Uterus (tissue), 3 donors: ENCODE measurements at regions not wholly inside any gene's neighbourhood (a gene's known extent, or its start where the extent isn't known, plus 50 kb on each side); places are given as distances from the start of the nearest gene placed in this dataset.

Experiments used
- DNase-seq, 2 donors: peaks; one replicate each; pipeline ENCODE4 v3.0.0-alpha.2; 2019 to 2020
- H3K27ac ChIP-seq, 2 donors: fragments of 200-600 bp; sonication (generic); 1 replicate in 1 of 2; 2 replicates in 1 of 2; pipeline ENCODE4 v1.5.1; 2016 to 2018
- H3K27me3 ChIP-seq, 2 donors: fragments of 200-600 bp; sonication (generic); one replicate each; pipeline ENCODE4 v1.5.1; 2018 to 2019; ENCODE audit warnings: control low read depth in 1 of 2
- H3K36me3 ChIP-seq, 2 donors: fragments of 200-600 bp; sonication (generic); one replicate each; pipeline ENCODE4 v1.5.1; 2019; ENCODE audit warnings: control low read depth in 1 of 2
- H3K4me1 ChIP-seq, 2 donors: fragments of 200-600 bp; sonication (generic); one replicate each; pipeline ENCODE4 v1.5.1; 2018 to 2019; ENCODE audit warnings: control low read depth in 1 of 2
- H3K4me3 ChIP-seq, 2 donors: fragments of 200-600 bp; sonication (generic); 1 replicate in 1 of 2; 2 replicates in 1 of 2; pipeline ENCODE4 v1.5.1; 2018 to 2019; ENCODE audit warnings: mild to moderate bottlenecking in 1 of 2
- H3K9me3 ChIP-seq, 2 donors: fragments of 200-600 bp; sonication (generic); one replicate each; pipeline ENCODE4 v1.5.1; 2019; ENCODE audit warnings: control low read depth in 1 of 2
- CTCF ChIP-seq, 4 experiments: fragments of 200-600 bp in 2 of 4; fragments of 450-650 bp in 2 of 4; sonication (generic) in 2 of 4; IDR thresholded peaks; one replicate each; pipeline ENCODE4 v1.5.1; 2016 to 2019; ENCODE audit warnings: antibody characterized with exemption in 4 of 4, mild to moderate bottlenecking in 2 of 4, moderate library complexity in 1 of 4
- POLR2A ChIP-seq, 2 donors: fragments of 450-650 bp; IDR thresholded peaks; one replicate each; pipeline ENCODE4 v1.6.1; 2016; ENCODE audit warnings: antibody characterized with exemption in 2 of 2, mild to moderate bottlenecking in 1 of 2, moderate library complexity in 1 of 2
- intact Hi-C: fragments of 100-400 bp; cut with DNase I; formaldehyde crosslinking; loops from one replicate; pipeline ENCODE4 v1.15.1; 2023; ENCODE audit warnings: low total_unique reads
- donor health status: DM: yes; HTN: yes; CAD: no.

DNA sequence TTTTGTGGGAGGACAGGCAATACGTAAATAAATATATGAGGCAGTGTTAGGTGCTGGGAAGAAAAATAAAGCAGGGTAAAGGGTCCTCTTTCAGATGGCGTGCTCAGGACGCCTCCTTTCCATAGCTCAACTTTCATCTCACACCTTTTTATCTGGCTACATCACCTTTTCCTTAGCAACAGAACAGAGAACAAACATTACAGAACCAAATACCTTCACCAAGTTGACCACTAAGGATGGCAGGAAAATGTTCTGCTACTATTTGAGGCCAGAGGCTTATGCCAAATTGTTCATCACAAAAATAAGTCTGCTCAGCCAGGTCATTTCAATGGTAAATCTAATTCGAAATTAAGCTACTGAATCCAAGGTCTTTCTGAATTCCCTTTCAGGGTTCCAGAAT lies 149.2 kb upstream of the C1orf21 start:
- TF ChIP-seq CTCF (IDR thresholded peaks at IDR 0.05) (no peak), POLR2A (IDR thresholded peaks at IDR 0.05) (no peak)
- no peaks in the 10 kb centered on the region for H3K36me3 ChIP-seq
- no peak for DNase-seq
- no peak overlapping the region for H3K4me3 ChIP-seq
- no peaks in the 10 kb centered on the region for H3K27me3 ChIP-seq
- H3K9me3 ChIP-seq, result no peaks in the 10 kb centered on the region
- intact Hi-C loops, result no loop called here
- H3K4me1 ChIP-seq, result no peaks in the 10 kb centered on the region
- H3K27ac ChIP-seq, result no peak overlapping the region

DNA sequence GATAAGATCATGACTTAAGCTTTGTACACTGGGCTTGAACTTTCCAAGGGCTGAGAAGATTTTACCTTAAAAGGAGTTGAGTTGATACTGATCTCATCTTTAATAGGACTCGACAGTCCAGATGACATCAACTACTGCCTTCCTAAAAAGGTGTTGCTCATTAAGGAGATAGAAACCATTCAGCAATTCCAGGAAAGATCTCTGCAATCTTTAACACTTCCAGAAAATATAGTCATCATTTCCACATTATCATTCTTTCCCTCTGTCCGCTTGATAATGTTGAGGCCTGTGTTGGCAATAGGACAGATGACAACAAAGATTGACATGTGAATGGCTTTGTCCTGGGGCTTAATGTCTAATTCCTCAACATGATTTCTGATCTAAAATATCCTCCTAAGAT lies 145.4 kb upstream of the C1orf21 start:
- H3K4me1 ChIP-seq, result no peaks in the 10 kb centered on the region
- H3K27ac ChIP-seq, result no peak overlapping the region
- no peak for DNase-seq
- H3K4me3 ChIP-seq, result no peak overlapping the region
- H3K27me3 ChIP-seq, result no peaks in the 10 kb centered on the region
- H3K36me3 ChIP-seq, result no peaks in the 10 kb centered on the region
- TF ChIP-seq CTCF (IDR thresholded peaks at IDR 0.05) (no peak), POLR2A (IDR thresholded peaks at IDR 0.05) (no peak)
- no peaks in the 10 kb centered on the region for H3K9me3 ChIP-seq
- intact Hi-C loops, result no loop called here

- intact Hi-C loops, result no loop called here
- no peaks in the 10 kb centered on the region for H3K4me1 ChIP-seq
- H3K27me3 ChIP-seq, result no peaks in the 10 kb centered on the region
- no peak for DNase-seq
- no peaks in the 10 kb centered on the region for H3K36me3 ChIP-seq
- TF ChIP-seq POLR2A (IDR thresholded peaks at IDR 0.05) (no peak), CTCF (IDR thresholded peaks at IDR 0.05) (peak in 3 of 4 experiments; percentile 10 to 32 (median 13))
- H3K4me3 ChIP-seq, result no peak overlapping the region
- H3K9me3 ChIP-seq, result no peaks in the 10 kb centered on the region
- peak overlapping the region in 1 of 2 donors; percentile 30 for H3K27ac ChIP-seq
Observed at GRCh38 chr1:184242507-184242943, 144.3 kb upstream of the C1orf21 start.

GRCh38 chr1:184244962-184245361 lies 141.9 kb upstream of the C1orf21 start:
- no peaks in the 10 kb centered on the region for H3K9me3 ChIP-seq
- no peaks in the 10 kb centered on the region for H3K4me1 ChIP-seq
- no peak for TF ChIP-seq POLR2A (IDR thresholded peaks at IDR 0.05)
- no peak for TF ChIP-seq CTCF (IDR thresholded peaks at IDR 0.05)
- H3K27me3 ChIP-seq, result no peaks in the 10 kb centered on the region
- no peak overlapping the region for H3K27ac ChIP-seq
- H3K36me3 ChIP-seq, result no peaks in the 10 kb centered on the region
- no peak for DNase-seq
- intact Hi-C loops, result no loop called here
- no peak overlapping the region for H3K4me3 ChIP-seq

- H3K27me3 ChIP-seq, result no peaks in the 10 kb centered on the region
- no peaks in the 10 kb centered on the region for H3K4me1 ChIP-seq
- intact Hi-C loops, result no loop called here
- DNase-seq, result no peak
- no peak overlapping the region for H3K27ac ChIP-seq
- H3K36me3 ChIP-seq, result no peaks in the 10 kb centered on the region
- H3K9me3 ChIP-seq, result no peaks in the 10 kb centered on the region
- H3K4me3 ChIP-seq, result no peak overlapping the region
- no peak for TF ChIP-seq POLR2A (IDR thresholded peaks at IDR 0.05)
Observed at GRCh38 chr1:184247671-184248070, 139.2 kb upstream of the C1orf21 start.

- TF ChIP-seq POLR2A (IDR thresholded peaks at IDR 0.05) (no peak), CTCF (IDR thresholded peaks at IDR 0.05) (no peak)
Observed at GRCh38 chr1:184253921-184254320, 132.9 kb upstream of the C1orf21 start.

More at GRCh38 chr1:184253921-184254320, 132.9 kb upstream of the C1orf21 start:
- Histone ChIP-seq H3K27ac (no peak overlapping the region), H3K4me1 (no peaks in the 10 kb centered on the region), H3K4me3 (no peak overlapping the region), H3K36me3 (no peaks in the 10 kb centered on the region), H3K27me3 (no peaks in the 10 kb centered on the region), H3K9me3 (no peaks in the 10 kb centered on the region)
- no peak for DNase-seq
- intact Hi-C loops, result no loop called here
